Head of caudate nucleus (tissue), 42 donors: ENCODE measurements at regions not wholly inside any gene's neighbourhood (a gene's known extent, or its start where the extent isn't known, plus 50 kb on each side); places are given as distances from the start of the nearest gene placed in this dataset.

Source experiments
- DNase-seq, 42 donors: peaks; one replicate each; pipeline versions ENCODE4 v3.0.0 to v3.0.0-alpha.2; 2020 to 2021; ENCODE audit warnings: mixed read lengths in 7 of 42
- intact Hi-C: fragments of 100-400 bp; cut with DNase I; formaldehyde crosslinking; loops from one replicate; pipeline ENCODE4 v1.15.0; 2022

DNA sequence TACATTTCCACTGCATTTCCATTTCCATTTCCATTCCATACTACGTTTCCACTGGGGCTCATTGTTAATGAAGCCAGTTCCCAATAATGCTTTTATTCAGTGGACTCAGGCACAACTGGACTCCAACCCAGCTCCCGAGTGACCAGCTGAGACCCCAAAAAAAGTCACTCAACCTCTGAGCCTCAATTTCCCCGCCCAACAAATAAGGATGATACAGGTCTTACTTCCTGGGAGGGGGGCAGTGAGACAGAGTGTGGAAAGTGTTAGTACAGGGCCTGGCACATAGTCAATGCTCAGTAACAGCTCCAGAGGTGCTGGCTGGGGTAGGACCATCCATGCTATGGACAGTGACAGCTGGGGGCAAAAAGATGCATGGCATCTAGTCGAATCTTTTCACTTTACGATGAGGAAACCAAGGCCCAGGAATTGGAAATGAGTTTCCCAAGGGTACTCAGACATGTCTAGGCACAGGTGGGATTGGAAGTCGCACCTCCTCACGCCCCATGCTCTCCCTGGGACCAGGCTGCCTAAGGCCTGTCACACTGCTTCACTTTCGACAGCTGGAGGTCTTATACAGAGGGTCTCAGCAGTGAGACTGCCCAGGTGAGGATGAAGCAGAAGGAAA, 226.5 kb downstream of the ANAPC1 start:
- DNase-seq: no peak
- intact Hi-C loops: no loop called here

DNA sequence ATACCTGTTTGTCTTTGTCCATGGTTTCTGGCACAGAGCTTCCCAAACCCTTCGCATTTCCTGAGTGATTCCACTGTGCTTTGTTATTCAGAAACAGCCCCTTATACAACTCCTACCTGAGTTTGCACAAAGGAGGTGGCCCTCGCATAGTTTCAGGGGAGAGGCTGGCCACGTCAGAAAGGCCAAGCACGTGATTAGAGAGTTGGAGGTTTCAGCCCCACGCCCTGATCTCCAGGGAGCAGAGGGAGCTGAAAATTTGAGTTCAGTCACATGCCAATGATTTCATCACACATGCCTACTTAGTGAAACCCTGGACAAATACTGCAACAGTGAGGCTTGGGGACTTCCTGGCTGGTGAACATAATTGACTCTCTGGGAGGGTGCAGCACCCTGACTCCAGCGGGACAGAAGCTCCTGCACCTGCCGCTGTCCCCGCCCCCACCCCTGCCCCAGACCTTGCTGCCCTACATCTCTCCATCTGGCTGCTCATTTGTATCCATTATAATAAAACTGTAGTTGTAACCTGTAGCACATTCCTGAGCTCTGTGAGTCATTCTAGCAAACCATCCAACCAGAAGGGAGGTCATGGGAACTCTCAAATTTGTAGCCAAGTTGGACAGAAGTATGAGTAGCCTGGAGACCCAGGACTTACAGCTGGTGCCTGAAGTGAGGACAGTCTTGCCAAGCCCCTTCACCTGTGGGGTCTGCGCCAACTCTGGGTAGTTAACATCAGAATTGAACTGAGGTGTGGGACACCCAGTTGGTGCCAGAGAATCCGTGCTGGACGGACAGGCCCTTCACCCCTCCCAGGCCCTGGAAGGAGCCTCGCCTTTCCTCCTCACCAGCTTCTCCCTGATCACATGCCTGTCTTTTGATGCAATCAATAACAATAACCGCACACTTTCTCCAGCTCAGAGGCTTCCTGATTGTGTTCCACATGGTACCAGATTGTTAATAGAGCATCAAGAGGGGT, 224.3 kb downstream of the ANAPC1 start:
- no peak for DNase-seq
- intact Hi-C loops: no loop called here

GRCh38 chr2:111660811-111661210, 223.2 kb downstream of the ANAPC1 start:
- intact Hi-C loops: no loop called here
- no peak for DNase-seq

GRCh38 chr2:111661286-111661940, 222.6 kb downstream of the ANAPC1 start:
- intact Hi-C loops: no loop called here
- DNase-seq: peak in 1 of 42 donors; percentile 14

DNA sequence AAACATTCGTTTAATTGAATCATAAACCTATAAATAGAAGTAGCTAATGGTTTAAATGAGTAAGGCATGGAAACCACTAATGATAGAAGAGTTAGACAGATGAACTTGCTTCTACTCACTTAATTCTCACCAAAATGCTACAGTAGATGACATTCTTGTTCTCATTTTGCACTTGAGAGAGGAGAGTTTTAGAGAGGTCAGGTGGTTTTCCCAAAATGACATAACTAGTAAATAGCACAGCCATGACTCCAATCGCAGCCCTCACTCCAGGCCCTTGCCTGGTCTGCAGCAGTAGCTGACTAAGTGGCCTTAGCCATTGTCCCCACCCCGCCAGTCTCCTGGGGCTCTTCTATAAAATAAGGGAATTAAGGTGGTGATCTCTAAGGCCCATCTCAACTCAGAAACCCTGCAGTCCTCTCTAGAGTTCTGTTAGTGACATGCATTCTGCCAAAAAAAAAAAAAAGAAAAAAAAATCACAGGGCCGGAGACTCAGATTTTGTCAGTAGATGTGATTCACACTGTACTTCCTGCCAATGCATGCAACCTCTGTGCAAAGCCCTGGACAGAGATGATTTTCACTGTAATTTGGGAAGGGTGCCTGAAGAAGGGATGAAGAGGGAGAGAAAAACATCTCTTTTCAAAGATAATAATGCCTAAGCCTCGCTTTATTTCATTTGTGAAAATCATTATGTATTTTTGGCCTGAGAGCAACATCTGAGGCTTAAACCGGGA, 221.8 kb downstream of the ANAPC1 start:
- intact Hi-C loops: no loop called here
- peak in 1 of 42 donors; percentile 24 for DNase-seq

DNA sequence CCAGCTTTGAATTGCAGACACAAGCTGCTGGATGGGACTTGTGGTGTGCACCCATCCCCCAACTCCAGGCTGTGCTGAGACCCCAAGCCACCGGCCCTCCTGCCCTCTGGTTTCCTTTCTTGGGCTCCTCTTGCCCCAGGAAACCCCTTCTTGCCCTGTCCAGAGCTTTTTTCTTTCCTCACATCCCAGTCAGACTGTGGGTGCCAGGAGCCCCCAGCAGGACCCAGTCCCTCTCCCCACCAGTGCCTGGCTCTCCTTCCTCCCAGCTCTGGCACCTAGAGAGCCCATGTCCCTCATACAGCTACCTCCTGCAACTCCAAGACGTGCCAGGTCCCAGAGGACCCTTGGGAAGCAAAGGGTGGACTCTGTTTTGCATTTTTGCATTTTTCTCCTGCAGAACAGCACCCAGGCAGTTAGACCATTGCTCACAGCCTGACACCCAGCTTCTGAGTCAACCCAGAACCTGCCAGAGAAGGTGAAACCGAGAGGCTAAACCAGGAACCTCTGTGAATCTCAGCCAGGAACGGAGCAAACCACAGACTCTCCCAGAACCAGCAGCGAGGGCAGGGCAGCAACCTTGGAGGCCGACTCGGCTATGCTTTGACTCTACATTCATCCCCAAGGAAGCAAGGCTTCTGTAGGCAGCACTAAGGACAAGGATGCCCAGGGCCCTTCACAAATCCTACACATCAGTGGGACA, 221.1 kb downstream of the ANAPC1 start:
- intact Hi-C loops: no loop called here
- peak in 1 of 42 donors; percentile 21 for DNase-seq

- intact Hi-C loops: no loop called here
- DNase-seq: peak in 1 of 42 donors; percentile 10
These were observed 220.3 kb downstream of the ANAPC1 start for GRCh38 chr2:111663471-111664274.

DNA sequence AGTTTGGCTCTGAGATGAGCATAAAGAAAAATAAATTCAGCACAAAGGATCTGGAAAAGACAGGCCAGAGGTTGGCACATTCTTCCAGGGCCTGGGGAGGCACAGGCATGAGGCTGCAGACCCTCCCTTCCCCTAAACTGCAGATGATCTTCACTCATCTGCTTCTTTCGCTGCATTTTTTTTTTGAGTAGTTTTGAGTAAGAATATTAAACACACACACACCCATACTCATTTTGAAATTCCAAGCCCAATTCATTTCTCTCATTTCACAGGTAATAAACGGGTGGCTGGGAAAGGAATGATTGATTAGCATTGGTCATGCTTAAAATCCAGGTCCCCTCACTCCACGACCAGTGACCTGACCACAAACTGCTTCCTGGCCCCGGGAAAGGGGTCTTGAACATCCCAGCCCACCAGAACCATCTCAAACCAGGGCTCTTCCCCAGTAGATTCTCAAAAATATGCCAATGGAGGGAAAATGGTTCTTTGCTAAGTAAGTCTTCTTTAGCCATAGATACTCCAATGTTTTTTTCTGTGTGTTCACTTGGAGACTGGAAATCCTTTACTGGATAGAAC, 219.6 kb downstream of the ANAPC1 start:
- peak in 1 of 42 donors; percentile 12 for DNase-seq
- intact Hi-C loops: no loop called here

DNA sequence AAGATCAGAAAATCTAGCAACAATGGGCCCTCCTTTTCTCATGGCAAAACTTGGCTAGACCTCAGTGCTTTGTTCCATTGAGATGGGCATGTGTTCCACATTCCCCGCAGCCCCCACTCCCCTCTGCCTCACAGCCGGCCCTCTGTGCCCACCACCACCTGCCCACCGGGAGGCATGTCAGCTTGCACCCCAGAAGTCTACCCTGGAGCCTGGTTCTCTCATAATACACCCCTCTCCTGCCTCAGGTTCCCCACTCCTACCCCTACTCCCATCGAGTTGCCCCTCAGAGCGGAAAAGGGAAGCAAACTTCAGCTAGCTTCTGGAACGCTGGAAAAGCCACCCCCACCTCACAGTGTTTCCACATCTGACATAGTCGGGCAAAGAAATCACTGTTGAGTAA, 219.0 kb downstream of the ANAPC1 start:
- intact Hi-C loops: no loop called here
- peak in 1 of 42 donors; percentile 28 for DNase-seq

DNA sequence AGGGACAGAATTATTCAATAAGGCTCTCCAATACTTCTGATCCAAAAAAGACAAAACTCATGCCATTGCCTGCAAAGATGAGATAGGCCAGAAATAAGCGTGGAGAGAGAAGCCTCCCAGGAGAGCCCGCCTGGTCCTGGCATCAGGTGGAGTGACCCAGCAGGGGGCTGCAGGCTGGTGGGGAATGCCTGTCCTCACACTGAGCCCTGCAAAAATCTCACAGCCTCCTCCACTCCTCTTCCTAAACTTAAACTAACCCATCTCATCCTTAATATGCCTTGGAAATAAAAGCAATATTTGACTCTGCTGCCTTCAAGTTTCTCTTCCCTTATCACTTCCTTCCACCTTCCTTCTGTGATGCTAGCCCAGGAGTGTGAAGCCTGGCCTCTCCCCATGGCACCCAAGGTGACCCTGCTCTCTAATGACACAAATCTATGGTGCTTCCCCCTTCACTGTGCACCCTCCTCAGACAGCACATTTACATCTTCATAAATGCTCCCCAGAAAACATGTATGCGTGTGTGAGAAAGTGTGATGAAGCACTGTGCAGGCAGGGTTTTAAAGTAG, 218.4 kb downstream of the ANAPC1 start:
- peak in 1 of 42 donors; percentile 30 for DNase-seq
- intact Hi-C loops: no loop called here

DNA sequence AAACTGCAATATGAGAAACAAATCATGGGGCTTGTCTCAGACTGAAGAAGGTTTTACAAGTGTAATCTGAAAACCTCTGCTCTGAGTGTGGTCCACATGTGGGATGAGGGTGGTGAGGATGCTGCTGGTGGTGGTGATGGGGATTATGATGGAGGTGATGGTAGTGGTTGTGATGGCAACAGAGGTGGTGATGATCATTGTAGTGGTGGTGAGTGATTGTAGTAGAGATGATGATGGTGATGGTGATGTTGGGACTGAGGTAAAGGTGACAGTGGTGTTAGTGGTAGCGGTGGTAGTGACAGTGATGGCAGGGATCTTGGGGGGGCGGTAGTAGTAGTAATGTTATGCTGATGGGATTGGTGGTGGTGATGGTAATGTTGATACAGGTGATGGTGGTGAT, 217.8 kb downstream of the ANAPC1 start:
- intact Hi-C loops: no loop called here

DNA sequence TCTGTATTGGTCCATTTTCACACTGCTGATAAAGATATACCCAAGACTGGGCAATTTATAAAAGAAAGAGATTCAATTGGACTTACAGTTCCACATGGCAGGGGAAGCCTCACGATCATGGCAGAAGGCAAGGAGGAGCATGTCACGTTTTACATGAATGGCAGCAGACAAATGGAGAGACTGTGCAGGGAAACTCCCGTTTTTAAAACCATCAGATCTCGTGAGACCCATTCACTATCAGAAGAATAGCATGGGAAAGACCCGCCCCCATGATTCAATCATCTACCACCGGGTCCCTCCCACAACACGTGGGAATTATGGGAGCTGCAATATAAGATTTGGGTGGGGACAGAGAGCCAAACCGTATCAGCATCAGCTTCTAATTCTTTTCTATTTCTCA, 217.0 kb downstream of the ANAPC1 start:
- DNase-seq: peak in 1 of 42 donors; percentile 20
- intact Hi-C loops: no loop called here

More for the DNA sequence above, 217.8 kb downstream of the ANAPC1 start:
- DNase-seq: no peak

DNA sequence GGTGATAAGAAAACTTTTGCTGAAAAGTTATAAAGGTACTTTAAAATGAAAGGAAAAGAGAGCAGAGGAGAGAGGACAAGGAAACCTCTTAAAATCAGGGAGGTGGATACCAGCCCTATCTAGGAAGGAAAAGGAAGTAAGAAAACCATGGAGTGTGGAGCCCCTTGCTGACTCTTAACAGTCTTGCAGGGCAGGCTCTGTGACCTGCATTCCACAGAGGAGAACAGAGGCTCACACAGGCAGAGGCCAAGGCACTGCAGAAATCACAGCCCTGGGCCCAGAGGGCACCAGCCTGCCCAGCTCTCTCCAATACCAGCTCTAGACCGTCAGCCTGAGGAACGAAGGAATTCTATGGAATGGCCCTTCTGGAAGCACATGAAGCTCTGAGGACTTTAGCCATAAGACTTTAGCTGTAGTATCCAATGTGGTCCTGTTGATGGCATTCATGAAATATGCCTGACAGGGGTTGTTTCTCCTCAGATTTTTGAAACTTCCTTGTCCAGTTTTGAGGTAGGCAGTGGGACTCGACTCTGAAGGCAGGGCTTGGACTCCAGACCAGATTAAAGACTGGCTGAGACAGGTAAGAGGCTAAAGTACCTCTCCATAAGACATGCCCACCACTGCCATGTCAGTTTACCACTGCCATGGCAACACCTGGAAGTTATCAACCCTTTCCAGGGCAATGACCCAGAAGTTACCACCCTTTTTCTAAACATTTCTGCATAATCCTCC, 216.3 kb downstream of the ANAPC1 start:
- peak in 1 of 42 donors; percentile 30 for DNase-seq
- intact Hi-C loops: no loop called here

GRCh38 chr2:111668274-111668616, 215.7 kb downstream of the ANAPC1 start:
- intact Hi-C loops: no loop called here
- peak in 2 of 42 donors; percentile 4 to 20 for DNase-seq

DNA sequence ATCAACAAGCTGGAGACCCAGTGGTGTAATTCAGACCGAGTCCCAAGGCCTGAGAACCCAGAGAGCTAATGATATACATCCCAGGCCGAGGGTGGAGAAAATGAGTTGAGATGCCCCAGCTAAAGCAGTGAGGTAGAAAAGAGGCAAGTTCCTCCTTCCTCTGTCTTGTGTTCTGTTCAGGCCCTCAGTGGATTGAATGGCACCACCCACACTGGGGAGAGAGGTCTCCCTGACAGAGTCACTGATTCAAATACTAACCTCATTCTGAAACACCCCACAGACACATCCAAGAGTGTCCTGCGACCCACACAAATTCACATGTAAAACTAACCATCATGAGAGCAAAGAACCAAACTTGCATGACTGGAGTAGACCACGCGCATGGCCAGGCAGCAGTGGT, 215.3 kb downstream of the ANAPC1 start:
- peak in 1 of 42 donors; percentile 0 for DNase-seq
- intact Hi-C loops: no loop called here

- intact Hi-C loops: no loop called here
- peak in 2 of 42 donors; percentile 3 to 36 for DNase-seq
These were observed 213.9 kb downstream of the ANAPC1 start for GRCh38 chr2:111669928-111670695.
